ENCODE measurements at regions not wholly inside any gene's neighbourhood (a gene's known extent, or its start where the extent isn't known, plus 50 kb on each side); places are given as distances from the start of the nearest gene placed in this dataset.

GRCh38 chr7:13602036-13602435, 387.4 kb downstream of the ETV1 start:
- no peak for DNase-seq (ENCODE audit: low read depth)
- no peak for TF ChIP-seq CTCF (IDR thresholded peaks at IDR 0.05; ENCODE audit: insufficient read depth, low read depth, low read length)
- H3K4me3 ChIP-seq (ENCODE audit: low read depth, low read length), result no peak overlapping the region

GRCh38 chr7:13603016-13603415, 386.4 kb downstream of the ETV1 start:
- DNase-seq (ENCODE audit: low read depth), result no peak
- H3K4me3 ChIP-seq (ENCODE audit: low read depth, low read length), result no peak overlapping the region
- TF ChIP-seq CTCF (IDR thresholded peaks at IDR 0.05; ENCODE audit: insufficient read depth, low read depth, low read length), result no peak

- TF ChIP-seq CTCF (IDR thresholded peaks at IDR 0.05; ENCODE audit: insufficient read depth, low read depth, low read length), result no peak
Observed at GRCh38 chr7:13603661-13604060, 385.8 kb downstream of the ETV1 start.

GRCh38 chr7:13604178-13604577, 385.3 kb downstream of the ETV1 start:
- no peak for TF ChIP-seq CTCF (IDR thresholded peaks at IDR 0.05; ENCODE audit: insufficient read depth, low read depth, low read length)
- no peak for DNase-seq (ENCODE audit: low read depth)
- no peak overlapping the region for H3K4me3 ChIP-seq (ENCODE audit: low read depth, low read length)

More at GRCh38 chr7:13603661-13604060, 385.8 kb downstream of the ETV1 start:
- DNase-seq (ENCODE audit: low read depth), result no peak
- no peak overlapping the region for H3K4me3 ChIP-seq (ENCODE audit: low read depth, low read length)

- no peak overlapping the region for H3K4me3 ChIP-seq (ENCODE audit: low read depth, low read length)
- TF ChIP-seq CTCF (IDR thresholded peaks at IDR 0.05; ENCODE audit: insufficient read depth, low read depth, low read length), result no peak
- DNase-seq (ENCODE audit: low read depth), result no peak
Observed at GRCh38 chr7:13610372-13610771, 379.1 kb downstream of the ETV1 start.

GRCh38 chr7:13615679-13616078, 373.8 kb downstream of the ETV1 start:
- H3K4me3 ChIP-seq (ENCODE audit: low read depth, low read length), result no peak overlapping the region
- no peak for DNase-seq (ENCODE audit: low read depth)
- TF ChIP-seq CTCF (IDR thresholded peaks at IDR 0.05; ENCODE audit: insufficient read depth, low read depth, low read length), result no peak

- no peak for DNase-seq (ENCODE audit: low read depth)
- TF ChIP-seq CTCF (IDR thresholded peaks at IDR 0.05; ENCODE audit: insufficient read depth, low read depth, low read length), result no peak
- H3K4me3 ChIP-seq (ENCODE audit: low read depth, low read length), result no peak overlapping the region
Observed at GRCh38 chr7:13627455-13627854, 362.0 kb downstream of the ETV1 start.
